ENCODE measurements at regions not wholly inside any gene's neighbourhood (a gene's known extent, or its start where the extent isn't known, plus 50 kb on each side); places are given as distances from the start of the nearest gene placed in this dataset.
"Not testable (repeated sequence)": the region's sequence is repeated elsewhere in the genome, so short reads cannot be mapped to it uniquely, and the experiment has no call there.

- DNase-seq: not testable (repeated sequence)
These were observed 61.3 kb downstream of the SYF2 start for GRCh38 chr1:25171013-25171412.

DNA sequence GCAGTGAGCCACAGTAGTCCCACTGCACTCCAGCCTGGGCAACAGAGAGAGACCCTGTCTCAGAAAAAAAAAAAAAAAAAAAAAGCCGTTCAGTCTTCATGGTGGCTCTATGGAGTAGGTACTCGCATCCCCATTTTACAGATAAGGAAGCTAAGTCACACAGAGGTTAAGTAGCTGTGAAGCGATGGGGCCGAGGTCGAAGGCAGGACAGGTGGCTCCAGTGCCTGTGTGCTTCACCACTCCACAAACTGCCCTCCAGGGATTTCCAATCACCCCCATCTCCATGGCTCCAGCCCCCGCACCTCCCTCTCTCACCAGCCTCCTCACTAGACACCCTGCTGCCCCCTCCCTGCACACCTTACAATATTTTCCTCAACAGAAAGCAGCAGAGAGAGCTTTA is 61.9 kb downstream of the SYF2 start:
- no peak for DNase-seq

DNA sequence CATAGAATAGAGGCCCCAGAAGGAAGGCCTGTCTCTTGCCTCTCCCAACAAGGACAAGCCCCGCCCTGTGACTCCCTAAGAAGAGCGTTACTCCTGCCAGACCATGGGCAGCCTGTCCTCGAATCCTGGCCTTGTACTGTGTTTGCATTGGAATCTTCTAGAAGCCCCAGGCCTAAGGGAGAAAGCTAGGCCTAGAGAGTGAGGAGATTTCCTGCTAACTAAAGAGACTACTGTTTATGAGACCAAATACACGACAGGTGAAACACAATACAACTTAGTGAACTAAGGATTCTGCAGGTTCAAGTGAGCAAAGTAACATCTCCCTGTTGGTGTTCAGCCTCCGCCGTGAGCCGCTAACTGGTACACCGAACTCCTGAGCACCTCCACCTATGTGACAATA is 62.7 kb downstream of the SYF2 start:
- no peak for DNase-seq

GRCh38 chr1:25169168-25169567 is 63.1 kb downstream of the SYF2 start:
- no peak for DNase-seq

DNA sequence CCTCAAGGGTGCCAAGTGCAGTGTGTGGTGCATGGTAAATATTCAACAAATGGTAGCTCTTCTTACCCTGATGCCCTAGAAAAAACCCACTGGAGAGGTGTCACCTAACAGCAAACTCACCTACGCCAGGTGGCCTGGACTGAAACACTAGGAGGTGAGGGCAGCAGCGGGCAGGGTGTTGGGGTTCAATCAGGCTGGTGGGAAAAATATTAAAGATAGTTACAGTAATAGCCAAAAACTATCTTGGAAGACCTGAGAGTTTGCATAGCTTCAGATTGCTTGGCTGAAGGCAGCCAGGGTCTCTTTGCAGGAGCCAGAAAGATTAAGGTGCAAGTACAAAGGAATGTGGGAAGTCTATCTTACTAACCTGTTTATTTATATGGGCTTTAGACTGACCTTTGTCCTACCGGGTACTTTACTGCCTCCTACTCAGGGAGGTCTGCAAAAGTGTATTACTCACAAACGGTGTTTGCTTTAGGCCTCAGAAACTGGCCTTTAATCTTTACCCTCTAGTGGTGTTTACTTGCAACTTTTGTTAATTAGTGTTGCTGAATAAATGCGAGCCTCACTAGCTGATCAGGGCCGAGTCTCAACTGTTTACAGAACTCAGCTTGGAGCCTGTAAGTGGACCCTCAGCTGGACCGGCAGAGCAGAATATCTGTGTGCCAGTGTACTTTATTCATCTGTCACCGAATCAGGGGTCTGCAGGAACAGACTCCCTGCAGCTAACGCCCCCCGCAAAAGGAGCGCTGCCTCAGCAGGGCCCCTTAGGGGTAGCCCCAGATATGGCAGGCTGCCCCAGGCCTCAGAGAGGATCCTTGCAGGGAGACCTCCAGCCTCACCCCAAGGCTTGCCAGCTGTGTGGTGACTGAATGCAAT is 63.9 kb downstream of the SYF2 start:
- no peak for DNase-seq

DNA sequence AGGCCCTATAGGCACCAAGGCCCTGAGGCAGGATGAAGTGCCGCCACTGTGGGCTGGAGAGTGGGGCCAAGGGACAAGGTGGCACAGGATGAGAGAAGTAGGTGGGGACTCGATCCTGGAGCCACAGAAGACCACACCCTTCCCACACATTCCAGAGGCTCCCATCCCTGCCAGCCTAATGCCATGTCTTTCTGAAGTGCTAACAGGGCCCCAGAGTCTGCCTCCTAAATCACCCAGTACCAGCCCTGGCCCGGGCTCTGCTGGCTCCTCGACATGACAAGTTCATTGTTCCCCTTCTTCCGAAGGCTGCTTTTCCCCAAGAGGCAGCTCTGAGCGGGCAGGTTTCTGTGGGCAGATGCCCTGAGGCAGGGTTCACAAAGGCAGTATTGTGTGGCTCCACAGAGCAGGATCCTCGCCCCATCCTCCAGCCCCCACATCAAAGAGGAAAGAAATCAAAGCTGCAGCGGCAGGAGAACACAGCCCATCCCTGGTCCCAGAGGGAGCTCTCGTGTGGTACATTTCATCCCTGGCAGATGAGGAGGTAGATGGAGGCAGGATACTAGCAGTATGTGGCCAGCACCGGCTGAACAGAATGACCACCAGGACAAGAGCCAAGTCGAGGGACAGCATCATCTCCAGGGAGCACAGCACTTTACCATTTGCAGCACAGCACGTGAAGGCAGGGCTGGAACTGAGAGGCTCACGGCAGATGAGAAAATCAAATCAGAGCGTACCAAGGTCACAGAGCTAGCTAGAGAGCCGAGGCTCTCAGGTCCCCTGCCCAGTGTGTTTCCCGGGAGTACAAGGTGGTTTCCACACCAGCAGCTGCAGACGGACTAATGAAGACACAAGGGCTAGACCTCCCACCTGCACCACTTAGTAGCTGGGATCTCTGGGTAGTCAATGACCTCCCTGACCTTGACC is 64.8 kb downstream of the SYF2 start:
- no peak for DNase-seq

DNA sequence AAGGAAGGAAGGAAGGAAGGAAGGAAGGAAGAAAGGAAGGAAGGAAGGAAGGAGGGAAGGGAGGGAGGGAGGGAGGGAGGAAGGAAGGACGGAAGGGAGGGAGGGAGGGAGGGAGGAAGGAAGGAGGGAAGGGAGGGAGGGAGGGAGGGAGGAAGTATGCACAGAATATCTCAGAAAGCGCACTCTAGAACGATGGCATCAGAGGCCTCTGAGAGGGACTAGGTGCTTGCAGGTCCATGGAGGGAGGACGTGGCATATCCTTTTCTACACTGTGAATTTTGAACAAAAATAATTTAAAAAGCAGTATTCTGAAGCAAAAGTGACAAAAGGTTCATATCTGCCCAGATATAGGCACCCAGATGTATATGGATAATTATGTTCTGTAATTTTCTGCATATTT is 65.5 kb downstream of the SYF2 start:
- no peak for DNase-seq

DNA sequence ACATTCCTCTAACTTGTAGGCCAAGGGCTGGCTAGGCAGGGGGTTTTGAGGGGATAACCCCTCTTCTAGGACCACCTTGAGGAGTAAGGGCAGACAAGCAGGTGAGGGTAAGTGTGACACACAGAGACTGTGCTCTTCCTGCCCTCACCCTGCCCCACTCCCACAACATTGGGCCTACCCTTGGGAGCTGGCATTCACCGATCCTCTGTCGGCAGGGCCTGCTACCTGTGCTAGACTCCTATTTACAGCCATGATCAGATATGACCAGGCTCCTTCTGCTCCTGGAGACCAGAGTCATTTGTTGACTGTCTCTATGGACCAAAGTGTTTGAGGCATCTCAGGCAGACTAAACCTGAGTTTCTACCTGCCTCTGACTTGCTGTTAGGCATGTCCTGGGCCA is 68.3 kb downstream of the SYF2 start:
- no peak for DNase-seq

- DNase-seq: no peak
These were observed 70.3 kb downstream of the SYF2 start for GRCh38 chr1:25161981-25162380.

DNA sequence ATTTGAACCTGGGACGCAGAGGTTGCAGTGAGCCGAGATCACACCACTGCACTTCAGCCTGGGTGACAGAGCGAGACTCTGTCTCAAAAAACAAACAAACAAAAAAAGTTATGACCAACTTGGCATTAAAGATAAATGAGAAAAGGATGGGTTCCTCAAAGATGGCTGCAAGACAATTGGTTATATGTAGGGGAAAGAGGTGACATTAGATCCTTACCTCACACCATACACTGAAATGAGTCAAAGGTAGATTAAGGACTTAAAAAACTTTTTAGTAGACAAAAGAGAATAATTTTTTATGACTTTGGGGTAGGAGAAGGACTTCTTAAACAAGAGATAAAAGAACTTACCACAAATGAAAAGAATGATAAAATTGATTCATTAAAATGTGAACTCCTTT is 74.5 kb downstream of the SYF2 start:
- no peak for DNase-seq

DNA sequence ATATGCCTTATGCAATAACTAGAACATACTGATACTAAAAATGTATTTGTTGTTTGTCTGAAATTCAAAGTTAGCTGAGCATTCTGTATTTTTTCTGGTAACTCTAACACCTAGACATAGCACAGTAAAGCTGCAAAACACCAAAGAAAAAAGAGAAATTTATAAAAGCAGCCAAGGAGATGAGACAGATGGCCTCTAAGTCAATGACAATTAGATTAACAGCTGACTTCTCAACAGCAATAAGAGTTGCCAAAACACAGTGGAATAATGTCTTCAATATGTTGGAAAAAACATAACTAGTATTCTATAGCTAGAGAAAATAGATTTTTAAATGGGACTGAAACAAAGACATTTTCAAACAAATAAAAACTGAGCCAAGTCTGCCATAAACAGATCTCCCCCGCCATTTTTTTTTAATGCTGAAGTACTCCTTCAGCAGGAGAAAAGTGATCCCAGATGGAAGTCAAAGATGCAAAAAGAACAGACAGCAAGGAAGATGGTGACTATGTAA is 81.3 kb downstream of the SYF2 start:
- DNase-seq: no peak

- peak; percentile 67 for DNase-seq
These were observed 83.5 kb downstream of the SYF2 start for GRCh38 chr1:25148673-25149300.

DNA sequence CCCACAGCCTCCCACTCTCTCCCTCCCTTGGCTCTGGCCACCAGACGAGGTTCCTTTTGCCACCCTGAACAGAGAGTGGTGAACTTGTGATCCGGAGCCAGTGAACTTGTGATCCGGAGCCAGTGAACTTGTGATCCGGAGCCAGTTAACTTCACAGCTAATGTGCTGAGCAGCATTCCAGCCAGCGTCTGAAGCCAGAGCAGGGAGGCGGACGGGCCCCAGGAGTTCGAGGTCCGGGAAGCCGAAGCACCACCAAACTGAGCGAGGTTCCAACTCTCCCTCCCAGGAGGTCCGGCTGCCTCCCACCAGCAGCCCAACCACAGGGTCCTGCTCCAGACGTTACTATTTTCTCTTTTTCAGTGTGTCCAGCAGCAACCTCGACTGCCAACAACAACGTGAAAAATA is 85.8 kb downstream of the SYF2 start:
- no peak for DNase-seq

- DNase-seq: no peak
These were observed 86.4 kb downstream of the SYF2 start for GRCh38 chr1:25145775-25146393.

- DNase-seq: no peak
These were observed 92.1 kb downstream of the SYF2 start for GRCh38 chr1:25140073-25140797.

DNA sequence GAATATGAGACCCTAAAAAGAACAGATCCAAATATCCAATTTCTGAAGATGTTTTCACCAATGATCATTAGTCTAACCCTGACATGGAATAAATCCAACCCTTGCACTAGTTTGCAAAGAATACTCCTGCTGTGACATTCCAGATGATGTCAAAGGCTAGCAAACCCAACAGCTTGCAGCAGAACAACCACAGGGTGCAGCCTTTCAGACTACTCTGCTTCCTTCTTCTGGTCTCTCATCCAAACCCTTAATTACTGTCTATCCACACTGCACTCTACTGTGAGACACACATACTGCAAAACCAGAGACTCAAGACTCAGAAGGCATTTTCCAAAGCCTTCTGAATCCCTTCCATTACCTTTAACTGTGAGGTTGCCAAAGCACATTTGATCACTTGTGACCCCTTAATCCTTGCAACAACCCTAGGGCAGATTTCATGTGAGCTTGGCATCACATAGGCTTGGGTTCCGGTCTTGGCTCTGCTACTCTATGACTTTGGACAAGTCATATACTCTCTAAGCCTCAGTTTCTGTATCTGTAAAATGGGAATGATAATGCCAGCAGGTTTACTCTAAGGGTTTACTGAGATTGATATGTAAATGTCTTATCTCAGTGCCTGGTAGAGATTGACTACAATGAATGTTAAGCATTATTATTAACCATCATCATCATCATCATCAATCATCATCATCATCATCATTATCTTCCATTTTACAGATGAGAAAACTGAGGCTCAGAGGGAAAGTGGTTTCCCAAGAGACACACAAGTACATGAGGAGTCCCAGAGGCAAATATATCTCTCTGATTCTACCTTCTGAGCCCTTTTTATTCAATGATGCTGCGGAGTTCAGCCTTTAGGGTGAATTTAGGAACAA is 94.5 kb downstream of the SYF2 start:
- no peak for DNase-seq

- DNase-seq: no peak
These were observed 95.2 kb downstream of the SYF2 start for GRCh38 chr1:25137106-25137505.

- no peak for DNase-seq
These were observed 96.4 kb downstream of the SYF2 start for GRCh38 chr1:25135909-25136308.

DNA sequence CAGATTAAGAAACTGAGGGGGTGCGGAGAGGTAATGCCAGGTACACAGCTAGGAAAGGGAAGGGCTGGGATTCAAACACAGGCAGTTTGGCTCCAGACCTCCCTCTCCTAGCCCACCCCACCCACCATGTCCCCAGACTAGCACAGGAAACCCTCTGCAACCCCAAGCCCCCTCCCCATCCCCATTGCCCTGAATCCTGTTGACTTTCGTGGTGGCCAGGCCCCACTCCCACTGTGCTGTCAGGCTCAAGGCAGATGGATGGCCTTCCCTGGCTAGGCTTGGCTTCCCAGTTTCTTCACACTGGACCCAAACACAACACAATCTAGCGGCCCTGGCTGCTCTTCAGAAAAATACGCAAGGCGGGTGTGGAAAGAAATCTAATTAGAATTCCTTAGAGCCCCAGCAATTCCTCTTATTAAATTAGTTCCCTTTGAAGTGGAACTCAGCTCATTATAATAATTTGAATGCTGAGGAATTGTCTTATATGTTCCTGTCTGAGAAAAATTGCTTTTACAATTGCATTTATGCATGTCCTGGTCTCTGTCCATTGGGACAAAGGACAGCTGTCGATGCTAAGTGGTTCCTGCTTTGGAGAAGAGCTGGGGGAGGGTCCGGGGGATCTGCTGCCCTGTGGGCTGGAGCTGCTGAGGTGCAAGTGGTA is 97.4 kb downstream of the SYF2 start:
- no peak for DNase-seq

DNA sequence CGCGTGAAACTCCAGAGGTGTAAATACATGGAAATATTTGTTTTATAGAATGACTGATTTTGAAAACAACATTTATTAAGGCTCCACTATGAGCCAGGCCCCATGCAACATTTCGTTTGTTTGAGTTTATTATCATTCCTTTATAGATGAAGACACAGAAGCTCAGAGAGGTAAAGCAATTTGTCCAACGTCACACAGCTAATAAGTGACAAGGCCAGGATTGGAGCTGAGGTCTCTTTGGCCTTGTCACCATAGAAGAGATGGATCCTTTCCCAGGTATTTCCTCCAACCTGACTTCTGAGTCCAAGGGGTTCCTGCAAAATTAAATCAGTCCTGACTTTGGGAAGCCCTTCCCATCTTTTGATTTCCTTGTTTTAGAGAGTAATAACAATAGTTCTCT is 98.0 kb downstream of the SYF2 start:
- no peak for DNase-seq

Data from hematopoietic multipotent progenitor cell treated with erythropoietin and hydrocortisone succinate and interleukin-3 and kit ligand, for 6 days (in vitro differentiated cells).